ENCODE measurements at regions not wholly inside any gene's neighbourhood (a gene's known extent, or its start where the extent isn't known, plus 50 kb on each side); places are given as distances from the start of the nearest gene placed in this dataset.

- peak overlapping the region; percentile 99 for H3K27ac Mint-ChIP-seq (ENCODE audit: unreplicated experiment)
- peaks cover 13% of the 10 kb centered on the region for H3K9me3 Mint-ChIP-seq (ENCODE audit: unreplicated experiment)
- no peaks in the 10 kb centered on the region for H3K27me3 Mint-ChIP-seq (ENCODE audit: unreplicated experiment)
- DNase-seq (ENCODE audit: extremely low spot score, unreplicated experiment): no peak
- TF ChIP-seq CTCF (IDR thresholded peaks at IDR 0.05): no peak
- H3K4me1 Mint-ChIP-seq (ENCODE audit: unreplicated experiment): peaks cover 19% of the 10 kb centered on the region
- no peak overlapping the region for H3K4me3 Mint-ChIP-seq (ENCODE audit: unreplicated experiment)
- H3K36me3 Mint-ChIP-seq (ENCODE audit: unreplicated experiment): peaks cover 5% of the 10 kb centered on the region
Observed at GRCh38 chr9:87149799-87150198, 202.5 kb upstream of the GAS1 start.

GRCh38 chr9:87152256-87152655, 204.9 kb upstream of the GAS1 start:
- no peak for DNase-seq (ENCODE audit: extremely low spot score, unreplicated experiment)
- H3K9me3 Mint-ChIP-seq (ENCODE audit: unreplicated experiment): peaks cover 7% of the 10 kb centered on the region
- no peak for TF ChIP-seq CTCF (IDR thresholded peaks at IDR 0.05)
- H3K27ac Mint-ChIP-seq (ENCODE audit: unreplicated experiment): no peak overlapping the region
- no peaks in the 10 kb centered on the region for H3K27me3 Mint-ChIP-seq (ENCODE audit: unreplicated experiment)
- H3K36me3 Mint-ChIP-seq (ENCODE audit: unreplicated experiment): peaks cover 6% of the 10 kb centered on the region
- H3K4me3 Mint-ChIP-seq (ENCODE audit: unreplicated experiment): no peak overlapping the region
- peaks cover 21% of the 10 kb centered on the region for H3K4me1 Mint-ChIP-seq (ENCODE audit: unreplicated experiment)

GRCh38 chr9:87156247-87156646, 208.9 kb upstream of the GAS1 start:
- Mint-ChIP-seq H3K4me3 (ENCODE audit: unreplicated experiment) (no peak overlapping the region), H3K4me1 (ENCODE audit: unreplicated experiment) (peaks cover 24% of the 10 kb centered on the region), H3K27ac (ENCODE audit: unreplicated experiment) (no peak overlapping the region), H3K27me3 (ENCODE audit: unreplicated experiment) (no peaks in the 10 kb centered on the region), H3K9me3 (ENCODE audit: unreplicated experiment) (peaks cover 7% of the 10 kb centered on the region), H3K36me3 (ENCODE audit: unreplicated experiment) (peaks cover 6% of the 10 kb centered on the region)
- no peak for DNase-seq (ENCODE audit: extremely low spot score, unreplicated experiment)
- TF ChIP-seq CTCF (IDR thresholded peaks at IDR 0.05): no peak

- H3K27me3 Mint-ChIP-seq (ENCODE audit: unreplicated experiment): no peaks in the 10 kb centered on the region
Observed at GRCh38 chr9:87157366-87158031, 210.2 kb upstream of the GAS1 start.

GRCh38 chr9:87158765-87159164, 211.5 kb upstream of the GAS1 start:
- Mint-ChIP-seq H3K27me3 (ENCODE audit: unreplicated experiment) (no peaks in the 10 kb centered on the region), H3K9me3 (ENCODE audit: unreplicated experiment) (peaks cover 7% of the 10 kb centered on the region), H3K4me3 (ENCODE audit: unreplicated experiment) (no peak overlapping the region), H3K27ac (ENCODE audit: unreplicated experiment) (no peak overlapping the region), H3K4me1 (ENCODE audit: unreplicated experiment) (peaks cover 27% of the 10 kb centered on the region), H3K36me3 (ENCODE audit: unreplicated experiment) (peaks cover 6% of the 10 kb centered on the region)
- no peak for DNase-seq (ENCODE audit: extremely low spot score, unreplicated experiment)
- no peak for TF ChIP-seq CTCF (IDR thresholded peaks at IDR 0.05)

More at GRCh38 chr9:87157366-87158031, 210.2 kb upstream of the GAS1 start:
- no peak for TF ChIP-seq CTCF (IDR thresholded peaks at IDR 0.05)
- H3K36me3 Mint-ChIP-seq (ENCODE audit: unreplicated experiment): peaks cover 6% of the 10 kb centered on the region
- H3K9me3 Mint-ChIP-seq (ENCODE audit: unreplicated experiment): peaks cover 7% of the 10 kb centered on the region
- H3K4me1 Mint-ChIP-seq (ENCODE audit: unreplicated experiment): peaks cover 27% of the 10 kb centered on the region
- no peak for DNase-seq (ENCODE audit: extremely low spot score, unreplicated experiment)
- no peak overlapping the region for H3K4me3 Mint-ChIP-seq (ENCODE audit: unreplicated experiment)
- H3K27ac Mint-ChIP-seq (ENCODE audit: unreplicated experiment): peak overlapping the region; percentile 45
